CD4-positive, alpha-beta T cell treated with Interleukin-4 for 4 hours (primary cell): ENCODE measurements at regions not wholly inside any gene's neighbourhood (a gene's known extent, or its start where the extent isn't known, plus 50 kb on each side); places are given as distances from the start of the nearest gene placed in this dataset.
"Not testable (repeated sequence)": the region's sequence is repeated elsewhere in the genome, so short reads cannot be mapped to it uniquely, and the experiment has no call there.

ENCODE experiments used
- DNase-seq: peaks from one replicate; pipeline ENCODE4 v3.0.0-alpha.2; 2020

DNA sequence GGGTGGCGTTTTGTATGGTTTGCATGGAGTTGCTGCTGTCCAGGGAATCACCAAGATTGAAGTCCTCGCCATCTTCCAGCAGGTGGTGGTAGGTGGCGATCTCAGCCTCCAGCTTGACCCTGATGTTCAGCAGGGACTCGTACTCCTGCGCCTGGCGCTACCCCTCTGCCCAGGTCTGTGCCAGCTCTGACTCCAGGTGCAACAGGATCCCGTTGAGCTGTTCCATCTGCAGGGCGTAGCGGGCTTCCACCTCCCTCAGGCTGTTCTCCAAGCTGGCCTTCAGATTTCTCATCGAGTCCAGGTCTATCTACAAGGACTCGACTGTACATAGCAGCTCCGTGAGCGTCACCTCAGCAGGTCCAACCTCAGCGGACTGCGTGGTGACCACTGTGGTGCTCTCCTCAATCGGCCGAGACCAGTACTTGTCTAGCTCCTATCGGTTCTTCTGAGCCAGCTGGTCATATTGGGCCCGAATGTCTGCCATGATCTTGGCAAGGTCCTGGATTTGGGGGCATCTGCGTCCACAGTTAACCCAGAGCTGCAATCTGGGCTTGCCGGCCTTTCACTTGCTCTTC lies 1584.8 kb upstream of the ACO1 start:
- no peak for DNase-seq

DNA sequence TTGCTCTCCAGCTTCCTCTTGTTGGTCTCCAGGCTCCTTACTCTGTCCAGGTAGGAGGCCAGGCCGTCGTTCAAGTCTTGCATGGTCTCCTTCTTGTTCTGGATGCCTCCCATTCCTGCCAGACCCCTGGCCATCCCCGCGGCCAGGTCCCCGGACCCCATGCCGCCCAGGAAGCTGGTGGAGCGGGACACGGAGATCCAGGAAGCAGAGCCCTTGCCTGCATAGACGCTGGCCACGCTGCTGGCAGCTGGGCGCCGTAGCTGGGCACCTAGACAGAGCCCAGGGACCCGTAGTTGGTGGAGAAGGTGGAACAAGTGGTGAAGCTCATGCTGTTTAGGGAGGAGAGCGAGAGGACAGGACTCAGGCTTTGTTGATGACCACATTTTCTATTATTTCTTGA lies 1584.0 kb upstream of the ACO1 start:
- DNase-seq: no peak

DNA sequence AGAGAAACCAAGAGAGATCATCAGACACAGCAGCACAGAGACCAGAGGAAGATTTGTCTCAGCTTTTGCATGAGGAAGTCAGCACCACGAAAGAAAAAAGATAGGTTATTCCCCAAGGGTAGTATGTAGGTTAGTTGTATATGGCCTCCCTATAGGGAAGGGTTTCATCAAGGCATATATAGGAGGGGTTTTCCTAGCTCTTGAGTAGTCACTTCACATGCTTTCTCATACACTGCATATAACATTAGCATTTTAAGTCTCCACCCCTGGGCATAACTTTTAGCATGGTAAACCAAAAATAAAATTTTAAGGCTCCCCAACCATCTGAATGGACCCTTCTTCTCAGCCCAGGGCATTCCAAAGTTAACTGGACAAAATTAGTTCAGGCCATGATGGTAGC lies 1571.6 kb upstream of the ACO1 start:
- DNase-seq: no peak

DNA sequence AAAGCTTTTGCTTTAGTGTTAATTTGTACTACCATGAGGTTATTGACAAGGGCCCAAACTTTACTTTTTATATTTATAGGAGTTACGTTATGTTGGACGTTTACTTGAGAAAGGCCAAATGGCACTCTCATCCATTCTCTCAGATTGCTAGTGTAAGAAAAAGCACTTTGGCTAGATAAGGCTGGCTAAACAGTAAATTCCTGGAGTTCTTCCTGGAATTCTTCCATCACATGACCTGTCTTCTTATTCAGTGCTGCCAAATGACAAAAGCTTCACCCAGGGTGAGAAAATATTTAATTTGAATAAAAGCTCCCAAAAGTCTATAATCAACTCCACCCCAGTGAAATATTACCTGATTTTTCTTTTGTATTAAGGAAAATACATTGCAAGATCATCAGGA lies 1568.9 kb upstream of the ACO1 start:
- DNase-seq: no peak

DNA sequence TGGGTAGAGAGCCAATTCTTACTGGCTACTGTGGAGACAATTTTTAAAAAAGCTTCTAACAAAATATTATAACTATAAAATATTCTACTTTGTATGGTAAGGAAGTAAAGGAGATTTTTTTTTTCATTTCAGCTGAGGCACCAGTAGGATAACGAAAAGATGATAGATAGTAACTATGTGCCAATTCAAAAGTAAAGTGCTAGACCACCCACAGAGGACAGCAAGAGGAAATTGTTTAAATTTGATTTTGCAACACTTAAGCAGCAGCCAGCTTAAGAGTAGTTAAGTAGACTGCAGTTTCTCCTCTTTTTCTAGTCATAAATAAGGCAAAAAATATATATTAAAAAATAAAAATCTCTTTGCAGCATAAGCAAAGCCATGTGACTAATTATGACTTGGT lies 1539.3 kb upstream of the ACO1 start:
- no peak for DNase-seq

DNA sequence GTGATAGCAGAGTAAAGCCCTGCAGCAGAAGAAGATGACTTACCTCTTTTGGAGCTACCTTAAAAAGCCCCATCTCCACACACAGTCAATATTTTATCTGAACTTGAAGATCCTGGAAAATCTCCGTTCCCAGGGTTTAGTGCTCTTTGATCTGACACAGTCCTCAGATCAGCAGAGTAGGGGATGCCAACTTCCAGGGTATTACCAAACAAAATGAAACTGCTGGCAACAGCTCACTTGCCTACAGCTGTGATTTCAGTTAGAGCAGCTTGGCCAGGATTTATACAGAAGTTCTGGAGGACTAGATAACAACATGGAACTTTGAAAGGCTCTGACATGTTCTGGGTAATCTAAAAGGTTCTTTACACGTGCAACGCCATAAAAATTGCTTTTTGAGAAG lies 1537.8 kb upstream of the ACO1 start:
- no peak for DNase-seq

DNA sequence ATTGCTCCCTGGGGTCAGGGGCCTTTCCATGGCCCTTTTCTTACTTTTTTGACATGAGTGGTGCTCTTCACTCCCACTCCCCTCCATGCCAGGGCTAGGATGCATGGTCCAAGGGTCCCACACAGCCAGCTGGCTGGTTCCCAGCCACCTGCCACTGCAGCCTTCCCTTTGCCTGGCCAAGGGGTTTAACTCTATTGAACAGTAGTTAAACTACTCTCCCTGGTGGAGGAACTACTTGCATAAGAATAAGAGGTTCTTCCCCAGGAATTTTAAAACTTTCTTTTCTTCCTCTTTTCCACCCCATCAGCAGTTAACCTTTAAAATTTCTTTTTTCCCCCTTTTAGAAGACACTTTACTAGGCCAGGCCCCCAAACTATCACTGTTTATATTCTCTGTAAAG lies 1532.8 kb upstream of the ACO1 start:
- DNase-seq: no peak

DNA sequence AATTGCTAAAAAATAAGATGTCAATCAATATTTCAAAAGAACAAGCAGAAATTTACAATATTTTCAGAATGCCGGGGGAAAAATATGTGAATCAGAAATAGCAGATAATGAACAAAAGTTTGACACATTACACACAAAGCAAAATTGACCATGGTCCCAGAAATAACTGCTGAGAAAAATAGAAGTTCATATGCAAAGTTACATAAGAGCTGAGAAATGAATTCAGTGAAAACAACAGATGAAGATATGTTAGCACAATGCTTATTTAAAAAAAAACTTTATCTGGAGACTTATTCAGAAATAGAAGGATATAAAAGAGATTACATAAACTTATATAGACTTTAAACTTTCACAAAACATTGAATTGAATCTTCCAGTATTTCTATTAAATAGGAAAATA lies 1483.7 kb upstream of the ACO1 start:
- no peak for DNase-seq

DNA sequence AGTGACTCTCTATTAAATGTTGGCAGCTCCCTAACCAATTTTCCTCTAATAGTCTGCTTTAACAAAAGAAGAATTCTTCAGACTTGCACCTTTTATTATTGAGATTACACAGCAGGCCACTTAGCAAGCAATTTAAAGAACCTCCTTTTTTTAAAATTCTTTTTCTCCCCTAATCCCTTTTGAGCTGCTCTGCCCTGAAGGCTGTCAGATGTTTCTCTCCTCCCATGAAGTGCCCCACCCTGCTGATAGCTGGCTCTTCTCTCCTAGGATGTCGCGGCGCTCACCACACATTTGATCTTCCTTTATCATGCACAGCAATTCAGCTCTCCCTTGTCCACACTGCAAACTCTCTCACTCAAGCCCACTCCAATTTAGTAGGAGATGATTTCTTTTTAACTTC lies 1471.1 kb upstream of the ACO1 start:
- no peak for DNase-seq

DNA sequence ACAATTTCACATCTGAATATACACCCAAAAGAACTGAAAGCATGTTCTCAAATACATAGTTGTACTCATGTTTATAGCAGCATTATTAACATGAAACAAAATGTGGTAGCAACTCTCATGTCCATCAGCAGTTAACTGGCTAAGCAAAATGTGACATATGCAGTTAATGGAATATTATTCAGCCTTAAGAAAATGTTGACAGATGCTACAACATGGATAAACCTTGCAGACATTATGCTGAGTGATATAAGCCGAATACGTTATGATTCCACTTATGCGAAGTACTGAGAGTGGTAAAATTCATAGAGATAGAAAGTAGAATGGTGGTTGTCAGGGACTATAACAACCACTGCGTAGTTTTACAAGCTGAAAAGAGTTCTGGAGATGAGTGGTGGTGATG lies 1469.0 kb upstream of the ACO1 start:
- no peak for DNase-seq

DNA sequence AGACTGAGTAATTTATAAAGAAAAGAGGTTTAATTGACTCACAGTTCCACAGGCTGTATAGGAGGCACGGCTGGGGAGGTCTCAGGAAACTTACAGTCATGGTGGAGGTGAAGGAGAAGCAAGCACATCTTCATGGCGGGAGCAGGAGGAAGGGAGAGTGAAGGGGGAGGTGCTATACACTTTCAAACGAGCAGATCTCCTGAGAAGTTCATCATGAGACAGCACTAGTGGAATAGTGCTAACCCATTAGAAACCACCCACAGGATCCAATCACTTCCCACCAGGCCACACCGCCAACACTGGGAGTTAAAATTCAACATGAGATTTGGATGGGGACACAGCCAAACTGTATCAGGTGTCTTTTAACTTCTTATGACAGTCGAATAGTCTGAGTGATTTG lies 1459.3 kb upstream of the ACO1 start:
- DNase-seq: no peak

DNA sequence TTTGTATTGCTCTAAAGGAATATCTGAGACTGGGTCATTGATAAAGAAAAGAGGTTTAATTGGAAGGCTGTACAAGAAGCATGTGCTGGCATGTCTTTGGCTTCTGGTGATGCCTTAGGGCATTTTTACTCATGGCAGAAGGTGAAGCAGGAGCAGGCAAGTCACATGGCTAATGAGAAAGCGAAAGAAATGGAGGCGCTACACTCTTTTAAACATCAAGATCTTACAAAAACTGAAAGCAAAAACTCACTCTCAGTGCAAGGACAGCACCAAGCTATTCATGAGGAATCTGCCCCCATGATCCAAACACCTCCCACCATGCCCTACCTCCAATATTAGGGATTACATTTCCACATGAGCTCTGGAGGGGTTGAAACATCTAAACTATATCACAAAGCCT lies 1458.8 kb upstream of the ACO1 start:
- no peak for DNase-seq

DNA sequence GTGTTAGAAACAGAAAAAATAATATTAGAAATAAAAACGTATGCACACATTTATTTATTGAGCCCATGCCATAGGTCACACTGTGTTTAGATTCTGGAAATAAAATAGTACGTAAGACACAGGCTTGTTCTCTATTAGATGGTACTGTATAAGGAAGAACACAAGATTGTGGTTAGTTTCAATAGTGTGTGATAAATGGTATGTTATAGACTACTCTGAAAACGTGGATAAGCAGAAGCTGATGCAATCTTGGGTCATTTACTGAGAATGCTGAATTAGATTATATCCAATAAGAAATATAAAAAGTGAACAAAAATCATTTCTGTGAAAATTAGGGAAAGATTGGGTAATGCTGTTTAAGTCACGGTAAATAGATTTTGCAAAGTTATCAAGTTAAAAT lies 1456.4 kb upstream of the ACO1 start:
- DNase-seq: no peak

DNA sequence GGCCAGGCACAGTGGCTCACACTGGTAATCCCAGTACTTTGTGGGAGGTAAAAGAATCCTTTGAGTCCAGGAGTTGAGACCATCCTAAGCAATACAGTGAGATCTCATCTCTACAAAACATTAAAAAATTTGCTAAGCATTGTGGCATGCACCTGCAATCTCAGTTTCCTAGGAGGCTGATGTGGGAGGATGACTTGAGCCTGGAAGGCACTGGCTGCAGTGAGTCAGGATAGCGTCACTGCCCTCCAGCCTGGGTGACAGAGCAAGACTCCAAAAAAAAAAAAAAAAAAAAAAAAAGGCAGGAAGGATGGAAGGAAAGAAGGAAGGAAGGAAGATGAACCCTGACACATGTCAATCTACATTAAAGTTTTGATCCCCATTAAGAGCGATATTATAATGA lies 1452.2 kb upstream of the ACO1 start:
- no peak for DNase-seq

DNA sequence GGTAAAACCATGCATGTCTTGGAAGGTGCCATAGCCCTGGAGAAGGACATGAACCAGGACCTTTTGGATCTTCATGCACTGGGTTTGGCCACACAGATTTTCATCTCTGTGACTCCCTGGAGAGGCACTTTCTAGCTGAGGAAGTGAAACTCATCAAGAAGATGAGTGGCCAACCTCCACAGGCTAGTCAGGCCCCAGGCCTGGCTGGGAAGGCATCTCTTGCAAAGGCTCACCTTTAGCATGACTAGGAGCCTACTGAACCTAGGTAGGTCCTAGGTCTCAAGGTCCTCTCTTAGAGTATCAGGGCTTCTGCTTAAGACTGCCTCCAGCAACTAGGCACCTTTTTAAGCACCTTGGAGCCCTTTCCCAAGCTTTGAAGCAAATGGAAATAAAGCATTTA lies 1448.7 kb upstream of the ACO1 start:
- DNase-seq: no peak

DNA sequence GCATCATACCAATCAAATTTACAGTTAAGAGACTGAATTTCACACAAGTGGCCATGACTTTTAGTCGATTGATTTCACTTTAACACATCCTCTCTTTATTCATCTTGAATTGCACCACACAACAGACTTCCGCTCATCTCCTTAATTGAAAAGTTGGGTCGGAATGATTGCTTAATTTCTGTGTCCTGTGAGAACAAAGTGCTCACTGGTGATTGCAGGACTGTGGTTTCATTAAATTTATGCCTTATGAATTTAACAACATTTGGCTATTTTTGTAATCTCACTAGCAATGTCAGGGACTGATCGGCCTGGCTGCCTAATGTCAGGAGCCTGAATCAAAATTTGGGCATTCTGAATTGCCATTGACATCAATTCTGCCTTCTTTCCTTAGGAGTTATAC lies 1447.3 kb upstream of the ACO1 start:
- no peak for DNase-seq

DNA sequence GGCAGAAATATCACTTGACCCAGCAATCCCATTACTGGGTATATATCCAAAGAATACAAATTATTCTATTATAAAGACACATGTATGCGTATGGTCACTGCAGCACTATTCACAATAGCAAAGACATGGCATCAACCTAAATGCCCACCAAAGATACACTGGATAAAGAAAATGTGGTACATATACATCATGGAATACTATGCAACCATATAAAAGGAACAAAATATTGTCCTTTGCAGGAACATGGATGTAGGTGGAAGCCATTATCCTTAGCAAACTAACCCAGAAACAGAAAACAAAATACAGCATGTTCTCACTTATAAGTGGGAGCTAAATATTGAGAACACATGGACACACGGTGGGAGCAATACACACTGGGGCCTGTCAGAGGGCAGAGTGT lies 1441.6 kb upstream of the ACO1 start:
- DNase-seq: not testable (repeated sequence)

DNA sequence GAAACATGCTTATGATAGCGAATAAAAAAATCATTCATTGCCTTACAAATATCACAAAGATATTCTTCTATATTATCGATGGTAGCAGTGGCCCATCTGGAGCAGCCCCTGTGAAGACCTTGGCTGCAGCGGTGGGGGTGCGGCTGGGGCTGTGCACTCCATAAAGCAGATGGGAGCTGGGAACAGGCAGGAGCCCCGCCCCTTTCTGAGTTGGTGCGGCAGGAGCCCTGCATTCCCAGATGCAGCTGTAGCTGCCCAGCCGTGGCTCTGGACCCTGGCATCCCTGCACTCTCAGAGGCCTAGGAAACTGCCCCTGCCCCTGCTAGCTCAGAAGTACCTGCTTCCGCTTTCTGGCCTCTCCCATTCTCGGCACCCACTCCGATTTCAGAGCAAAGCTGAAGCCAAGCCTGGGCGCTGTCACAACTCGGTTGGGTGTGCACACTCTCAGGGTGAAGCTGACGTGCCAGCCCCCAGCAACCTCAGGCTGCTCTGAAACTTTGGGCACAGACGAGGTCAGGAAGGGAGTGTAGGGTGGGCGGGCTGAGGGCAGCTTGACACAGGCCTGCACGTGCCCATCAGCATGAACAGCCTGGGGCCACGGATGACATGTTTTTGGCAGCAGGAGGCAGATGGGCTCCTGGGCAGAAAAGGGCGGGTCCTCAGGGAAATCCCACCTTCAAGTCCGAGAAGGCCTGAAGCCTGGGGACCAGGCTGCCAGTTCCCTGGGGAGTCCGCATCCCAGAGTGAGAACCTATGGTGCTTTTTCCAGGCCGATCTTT lies 1440.8 kb upstream of the ACO1 start:
- DNase-seq: no peak

DNA sequence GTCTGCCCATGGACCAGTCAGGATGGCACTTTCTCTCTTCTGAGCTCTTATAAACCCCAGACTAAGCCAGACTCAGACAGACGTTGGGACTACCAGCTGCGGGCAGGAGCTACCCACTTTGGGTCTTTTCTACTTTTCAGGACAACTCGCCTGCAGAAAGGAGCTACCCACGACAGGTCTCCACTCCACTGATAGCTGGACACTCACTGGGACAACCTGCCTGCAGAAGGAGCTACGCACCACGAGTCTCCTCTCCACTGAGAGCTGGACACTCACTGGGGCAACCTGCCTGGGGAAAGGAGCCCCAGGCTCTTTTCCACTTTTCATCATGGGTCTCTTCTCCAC lies 1440.2 kb upstream of the ACO1 start:
- no peak for DNase-seq

DNA sequence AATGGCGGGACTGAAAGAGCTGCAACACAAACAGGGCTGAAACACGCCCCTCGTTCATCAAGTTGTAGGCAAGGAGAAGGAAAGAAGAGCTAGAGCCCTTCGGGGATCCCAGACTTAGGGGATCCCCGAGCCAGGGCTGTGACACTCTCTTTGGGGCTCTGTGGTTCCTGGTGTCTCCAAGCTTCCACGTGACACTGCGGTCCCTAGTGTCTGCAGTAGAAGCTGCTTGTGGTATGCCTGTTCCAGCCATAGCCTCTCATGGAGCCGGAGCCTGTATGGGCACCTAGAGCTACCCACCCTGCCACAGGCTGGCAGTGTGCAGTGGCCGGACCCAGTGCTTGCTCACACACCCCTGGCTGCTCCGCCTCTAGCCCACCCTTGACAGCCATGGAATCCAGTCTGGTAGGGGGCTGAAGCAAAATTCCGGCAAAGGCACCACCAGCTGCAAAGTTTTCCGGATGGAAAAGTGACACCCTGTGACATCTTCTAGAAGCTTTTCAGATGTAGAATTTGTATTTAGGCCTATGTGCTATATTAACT lies 1439.6 kb upstream of the ACO1 start:
- DNase-seq: no peak

DNA sequence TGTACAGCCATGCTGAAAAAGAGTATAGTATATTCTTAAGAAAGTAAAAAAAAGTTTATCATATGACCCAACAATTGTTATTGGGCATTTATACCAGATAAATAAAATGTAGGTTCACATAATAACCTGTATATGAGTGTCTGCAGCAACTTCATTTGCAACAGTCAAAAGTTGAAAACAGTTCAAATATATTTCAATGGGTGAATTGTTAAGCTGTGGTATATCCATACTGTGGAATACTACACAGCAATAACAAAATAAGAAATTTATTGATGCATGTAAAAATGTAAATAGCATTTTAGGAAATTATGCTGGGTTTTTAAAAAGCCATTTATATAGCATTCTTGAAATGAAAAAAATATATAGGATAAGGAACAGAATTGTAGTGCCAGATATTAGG lies 1420.1 kb upstream of the ACO1 start:
- DNase-seq: no peak

DNA sequence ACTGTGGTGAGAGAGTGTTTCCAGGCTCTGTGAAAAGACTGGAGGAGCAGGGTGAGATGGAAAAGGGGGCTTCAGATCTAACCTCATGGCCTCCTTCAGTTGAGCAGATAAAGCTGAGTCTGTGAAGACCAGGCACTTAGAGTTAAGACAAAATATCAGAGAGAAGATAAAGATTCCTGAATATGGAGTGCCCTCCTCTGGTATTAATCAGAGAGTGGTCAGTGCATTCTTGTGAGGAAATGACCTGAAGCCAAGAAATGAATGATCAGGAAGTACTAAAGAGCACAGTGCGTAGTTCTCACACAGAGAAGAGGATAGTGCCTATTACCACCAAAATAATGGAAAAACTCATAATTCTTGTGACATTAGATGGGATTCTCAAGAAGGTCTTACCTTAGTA lies 1417.0 kb upstream of the ACO1 start:
- DNase-seq: no peak

DNA sequence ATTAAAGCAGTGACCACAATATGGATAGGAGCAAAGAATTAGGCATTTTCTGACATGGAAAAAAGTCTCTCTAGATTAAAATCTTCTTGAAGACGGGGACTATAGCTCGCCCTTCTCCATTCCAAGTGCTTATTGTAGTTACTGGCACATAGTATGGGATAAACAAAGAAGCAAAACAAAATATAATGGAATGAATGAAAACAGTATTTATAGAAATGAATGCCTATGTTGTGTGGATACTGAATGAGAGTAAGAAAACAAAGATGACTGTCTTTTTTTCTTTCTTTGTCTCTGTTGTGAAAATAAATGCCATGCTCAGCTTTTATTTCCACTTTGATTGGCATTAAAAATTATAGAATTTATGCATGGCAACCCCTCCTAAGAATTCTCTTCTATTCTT lies 1414.3 kb upstream of the ACO1 start:
- DNase-seq: no peak

DNA sequence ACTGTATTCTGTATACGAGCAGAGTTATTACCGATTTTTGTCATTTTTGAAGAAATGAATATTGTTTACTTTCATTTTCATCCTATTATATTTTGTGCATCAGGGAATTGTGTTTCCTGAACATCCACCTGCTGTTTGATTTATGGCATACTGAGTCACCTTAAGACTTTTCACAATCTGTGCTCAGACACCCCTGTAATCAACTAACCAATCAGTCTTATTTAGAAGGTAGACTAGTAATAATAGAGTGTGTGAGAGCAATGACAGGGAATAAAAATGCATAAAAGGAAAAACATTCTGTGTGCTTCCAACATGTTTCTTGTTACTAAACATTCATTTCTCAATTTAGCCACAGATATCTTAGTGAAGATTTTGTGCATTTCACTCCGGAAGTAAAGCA lies 1413.6 kb upstream of the ACO1 start:
- no peak for DNase-seq

DNA sequence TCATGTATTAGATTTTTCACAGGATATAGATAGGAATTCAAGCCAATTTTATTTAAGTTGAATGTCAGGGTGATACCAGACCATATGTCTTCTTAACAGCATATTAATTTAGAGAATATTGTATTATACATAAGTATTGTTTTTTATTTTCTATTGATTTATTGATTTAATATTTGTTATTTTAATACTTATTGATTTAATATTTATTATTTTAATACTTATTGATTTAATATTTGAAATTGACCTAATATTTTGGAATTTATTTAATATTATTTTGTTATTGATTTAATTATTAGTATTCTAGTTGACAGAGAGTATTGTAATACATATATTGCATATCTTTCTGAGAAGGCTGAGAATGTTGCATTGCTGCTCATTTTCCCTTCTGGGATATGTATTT lies 1411.8 kb upstream of the ACO1 start:
- DNase-seq: no peak
